DMS153 treated with DMSO at 0.1 percent for 48 hours (cell line): ENCODE measurements at regions not wholly inside any gene's neighbourhood (a gene's known extent, or its start where the extent isn't known, plus 50 kb on each side); places are given as distances from the start of the nearest gene placed in this dataset.
"Not testable (repeated sequence)": the region's sequence is repeated elsewhere in the genome, so short reads cannot be mapped to it uniquely, and the experiment has no call there.

Experiments
- DNase-seq: peaks from one replicate; lab custom pipeline; 2025; ENCODE audit not compliant: unreplicated experiment; lab: John Stamatoyannopoulos, UW

GRCh38 chr5:68689010-68689409 is 404.8 kb upstream of the SLC30A5 start:
- DNase-seq = no peak

GRCh38 chr5:68691874-68692273 is 401.9 kb upstream of the SLC30A5 start:
- DNase-seq = not testable (repeated sequence)

- DNase-seq = no peak
These were observed 395.5 kb upstream of the SLC30A5 start for GRCh38 chr5:68698025-68698940.

GRCh38 chr5:68699966-68700365 is 393.8 kb upstream of the SLC30A5 start:
- DNase-seq = no peak

GRCh38 chr5:68707575-68707974 is 386.2 kb upstream of the SLC30A5 start:
- no peak for DNase-seq

GRCh38 chr5:68708156-68708841 is 385.5 kb upstream of the SLC30A5 start:
- DNase-seq = no peak

- no peak for DNase-seq
These were observed 385.0 kb upstream of the SLC30A5 start for GRCh38 chr5:68708842-68709170.

GRCh38 chr5:68709239-68709638 is 384.6 kb upstream of the SLC30A5 start:
- no peak for DNase-seq

GRCh38 chr5:68710514-68710913 is 383.3 kb upstream of the SLC30A5 start:
- DNase-seq = no peak

GRCh38 chr5:68711293-68712200 is 382.3 kb upstream of the SLC30A5 start:
- no peak for DNase-seq

GRCh38 chr5:68714810-68715209 is 379.0 kb upstream of the SLC30A5 start:
- DNase-seq = no peak

GRCh38 chr5:68720884-68721610 is 372.8 kb upstream of the SLC30A5 start:
- DNase-seq = no peak

GRCh38 chr5:68722357-68722756 is 371.5 kb upstream of the SLC30A5 start:
- no peak for DNase-seq

GRCh38 chr5:68725905-68726683 is 367.7 kb upstream of the SLC30A5 start:
- no peak for DNase-seq

GRCh38 chr5:68727931-68728330 is 365.9 kb upstream of the SLC30A5 start:
- DNase-seq = no peak

- DNase-seq = no peak
These were observed 364.1 kb upstream of the SLC30A5 start for GRCh38 chr5:68729678-68730077.

- DNase-seq = no peak
These were observed 363.4 kb upstream of the SLC30A5 start for GRCh38 chr5:68730220-68730978.

- DNase-seq = no peak
These were observed 362.7 kb upstream of the SLC30A5 start for GRCh38 chr5:68730979-68731654.

- no peak for DNase-seq
These were observed 361.6 kb upstream of the SLC30A5 start for GRCh38 chr5:68732251-68732650.
